WTC11 (cell line): ENCODE measurements at regions not wholly inside any gene's neighbourhood (a gene's known extent, or its start where the extent isn't known, plus 50 kb on each side); places are given as distances from the start of the nearest gene placed in this dataset.

ENCODE experiments used
- CTCF ChIP-seq: fragments of 200-600 bp; IDR thresholded peaks from 2 replicates; pipeline ENCODE4 v1.8.0; 2022; ENCODE audit warnings: antibody characterized with exemption
- IRF2 ChIP-seq: sonication (generic); formaldehyde crosslinking; IDR thresholded peaks from 2 replicates; pipeline ENCODE4 v1.8.0; 2022; ENCODE audit warnings: low read depth, missing genetic modification reagents, borderline replicate concordance
- KAT7 ChIP-seq: sonication (generic); formaldehyde crosslinking; IDR thresholded peaks from 2 replicates; pipeline ENCODE4 v1.8.1; 2023; ENCODE audit warnings: missing genetic modification reagents, mild to moderate bottlenecking, borderline replicate concordance
- PREB ChIP-seq: sonication (generic); formaldehyde crosslinking; IDR thresholded peaks from 2 replicates; pipeline ENCODE4 v1.8.1; 2022; ENCODE audit warnings: mild to moderate bottlenecking, missing genetic modification reagents, moderate library complexity, borderline replicate concordance
- USF1 ChIP-seq: sonication (generic); formaldehyde crosslinking; IDR thresholded peaks from 2 replicates; pipeline ENCODE4 v1.8.0; 2022; ENCODE audit warnings: mild to moderate bottlenecking, missing genetic modification reagents
- USF2 ChIP-seq: sonication (generic); formaldehyde crosslinking; IDR thresholded peaks from 2 replicates; pipeline ENCODE4 v1.8.1; 2023; ENCODE audit warnings: mild to moderate bottlenecking, missing genetic modification reagents, moderate library complexity
- ZNF232 ChIP-seq: sonication (generic); formaldehyde crosslinking; IDR thresholded peaks from 2 replicates; pipeline ENCODE4 v1.8.0; 2022; ENCODE audit warnings: mild to moderate bottlenecking, missing genetic modification reagents
- ZNF396 ChIP-seq: fragments of 250-450 bp; sonication (Bioruptor Pico); IDR thresholded peaks from 2 replicates; pipeline ENCODE4 v1.8.0; 2021; ENCODE audit warnings: mild to moderate bottlenecking, moderate library complexity, borderline replicate concordance

- TF ChIP-seq ZNF232 (no peak), CTCF (no peak), USF2 (CRISPR knock-in tag) (no peak), USF1 (CRISPR knock-in tag) (no peak), IRF2 (CRISPR knock-in tag) (no peak), PREB (CRISPR knock-in tag) (no peak), KAT7 (CRISPR knock-in tag) (no peak), ZNF396 (CRISPR knock-in tag) (no peak)
These were observed 88.1 kb upstream of the HIVEP3 start for GRCh38 chr1:42006836-42007235.
